ENCODE measurements at regions not wholly inside any gene's neighbourhood (a gene's known extent, or its start where the extent isn't known, plus 50 kb on each side); places are given as distances from the start of the nearest gene placed in this dataset.

- no peaks in the 10 kb centered on the region for H3K36me3 ChIP-seq (ENCODE audit: insufficient read depth, low read length)
- no peak overlapping the region for H3K4me3 ChIP-seq (ENCODE audit: low read length)
- no peak overlapping the region for H3K27ac ChIP-seq (ENCODE audit: low read length)
- no peaks in the 10 kb centered on the region for H4K20me1 ChIP-seq (ENCODE audit: insufficient read depth)
- no peak overlapping the region for H3K9ac ChIP-seq (ENCODE audit: low read length)
- H3K4me2 ChIP-seq (ENCODE audit: low read length), result no peak overlapping the region
- H3F3A ChIP-seq (ENCODE audit: insufficient read depth, low read length, poor library complexity, severe bottlenecking), result no peaks in the 10 kb centered on the region
- no peak for TF ChIP-seq MXI1 (conservative IDR thresholded peaks at IDR 0.05; ENCODE audit: poor library complexity, severe bottlenecking)
- no peak for TF ChIP-seq EP300 (conservative IDR thresholded peaks at IDR 0.05; ENCODE audit: poor library complexity, severe bottlenecking)
- TF ChIP-seq, protein P1, sequence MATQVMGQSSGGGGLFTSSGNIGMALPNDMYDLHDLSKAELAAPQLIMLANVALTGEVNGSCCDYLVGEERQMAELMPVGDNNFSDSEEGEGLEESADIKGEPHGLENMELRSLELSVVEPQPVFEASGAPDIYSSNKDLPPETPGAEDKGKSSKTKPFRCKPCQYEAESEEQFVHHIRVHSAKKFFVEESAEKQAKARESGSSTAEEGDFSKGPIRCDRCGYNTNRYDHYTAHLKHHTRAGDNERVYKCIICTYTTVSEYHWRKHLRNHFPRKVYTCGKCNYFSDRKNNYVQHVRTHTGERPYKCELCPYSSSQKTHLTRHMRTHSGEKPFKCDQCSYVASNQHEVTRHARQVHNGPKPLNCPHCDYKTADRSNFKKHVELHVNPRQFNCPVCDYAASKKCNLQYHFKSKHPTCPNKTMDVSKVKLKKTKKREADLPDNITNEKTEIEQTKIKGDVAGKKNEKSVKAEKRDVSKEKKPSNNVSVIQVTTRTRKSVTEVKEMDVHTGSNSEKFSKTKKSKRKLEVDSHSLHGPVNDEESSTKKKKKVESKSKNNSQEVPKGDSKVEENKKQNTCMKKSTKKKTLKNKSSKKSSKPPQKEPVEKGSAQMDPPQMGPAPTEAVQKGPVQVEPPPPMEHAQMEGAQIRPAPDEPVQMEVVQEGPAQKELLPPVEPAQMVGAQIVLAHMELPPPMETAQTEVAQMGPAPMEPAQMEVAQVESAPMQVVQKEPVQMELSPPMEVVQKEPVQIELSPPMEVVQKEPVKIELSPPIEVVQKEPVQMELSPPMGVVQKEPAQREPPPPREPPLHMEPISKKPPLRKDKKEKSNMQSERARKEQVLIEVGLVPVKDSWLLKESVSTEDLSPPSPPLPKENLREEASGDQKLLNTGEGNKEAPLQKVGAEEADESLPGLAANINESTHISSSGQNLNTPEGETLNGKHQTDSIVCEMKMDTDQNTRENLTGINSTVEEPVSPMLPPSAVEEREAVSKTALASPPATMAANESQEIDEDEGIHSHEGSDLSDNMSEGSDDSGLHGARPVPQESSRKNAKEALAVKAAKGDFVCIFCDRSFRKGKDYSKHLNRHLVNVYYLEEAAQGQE (IDR thresholded peaks at IDR 0.05; ENCODE audit: borderline replicate concordance), result no peak
- no peak for TF ChIP-seq RAD21 (conservative IDR thresholded peaks at IDR 0.05)
- TF ChIP-seq TAF1 (IDR thresholded peaks at IDR 0.05; ENCODE audit: low read depth), result no peak
- TF ChIP-seq EZH2 (IDR thresholded peaks at IDR 0.05; ENCODE audit: borderline replicate concordance, insufficient read depth, low read length, poor library complexity, severe bottlenecking), result no peak
- TF ChIP-seq SMC3 (conservative IDR thresholded peaks at IDR 0.05; ENCODE audit: poor library complexity), result no peak
- TF ChIP-seq, protein P2, sequence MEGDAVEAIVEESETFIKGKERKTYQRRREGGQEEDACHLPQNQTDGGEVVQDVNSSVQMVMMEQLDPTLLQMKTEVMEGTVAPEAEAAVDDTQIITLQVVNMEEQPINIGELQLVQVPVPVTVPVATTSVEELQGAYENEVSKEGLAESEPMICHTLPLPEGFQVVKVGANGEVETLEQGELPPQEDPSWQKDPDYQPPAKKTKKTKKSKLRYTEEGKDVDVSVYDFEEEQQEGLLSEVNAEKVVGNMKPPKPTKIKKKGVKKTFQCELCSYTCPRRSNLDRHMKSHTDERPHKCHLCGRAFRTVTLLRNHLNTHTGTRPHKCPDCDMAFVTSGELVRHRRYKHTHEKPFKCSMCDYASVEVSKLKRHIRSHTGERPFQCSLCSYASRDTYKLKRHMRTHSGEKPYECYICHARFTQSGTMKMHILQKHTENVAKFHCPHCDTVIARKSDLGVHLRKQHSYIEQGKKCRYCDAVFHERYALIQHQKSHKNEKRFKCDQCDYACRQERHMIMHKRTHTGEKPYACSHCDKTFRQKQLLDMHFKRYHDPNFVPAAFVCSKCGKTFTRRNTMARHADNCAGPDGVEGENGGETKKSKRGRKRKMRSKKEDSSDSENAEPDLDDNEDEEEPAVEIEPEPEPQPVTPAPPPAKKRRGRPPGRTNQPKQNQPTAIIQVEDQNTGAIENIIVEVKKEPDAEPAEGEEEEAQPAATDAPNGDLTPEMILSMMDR (IDR thresholded peaks at IDR 0.05; ENCODE audit: poor library complexity, severe bottlenecking), result no peak
- TF ChIP-seq POLR2AphosphoS5 (IDR thresholded peaks at IDR 0.05), result no peak
- H2AFZ ChIP-seq (ENCODE audit: low read depth, low read length), result no peak overlapping the region
- no peaks in the 10 kb centered on the region for H3K79me2 ChIP-seq (replicated peaks; ENCODE audit: insufficient read depth, low read length)
- H3K9me3 ChIP-seq (ENCODE audit: low read length), result no peaks in the 10 kb centered on the region
- no peaks in the 10 kb centered on the region for H3K27me3 ChIP-seq (ENCODE audit: insufficient read depth, low read depth, low read length)
- H3K9me2 ChIP-seq (ENCODE audit: insufficient read depth, low read length), result no peaks in the 10 kb centered on the region
These were observed 113.8 kb upstream of the KLF7 start for GRCh38 chr2:207279520-207279919.

- TF ChIP-seq, protein P1 (IDR thresholded peaks at IDR 0.05; ENCODE audit: borderline replicate concordance), result no peak
- TF ChIP-seq EP300 (conservative IDR thresholded peaks at IDR 0.05; ENCODE audit: poor library complexity, severe bottlenecking) (no peak), EZH2 (IDR thresholded peaks at IDR 0.05; ENCODE audit: borderline replicate concordance, insufficient read depth, low read length, poor library complexity, severe bottlenecking) (no peak), TAF1 (IDR thresholded peaks at IDR 0.05; ENCODE audit: low read depth) (no peak)
- Histone ChIP-seq H3K9me3 (ENCODE audit: low read length) (no peaks in the 10 kb centered on the region), H3K4me2 (ENCODE audit: low read length) (no peak overlapping the region)
These were observed 115.7 kb upstream of the KLF7 start for GRCh38 chr2:207281436-207281835.

More at GRCh38 chr2:207281436-207281835, 115.7 kb upstream of the KLF7 start:
- Histone ChIP-seq H3K9ac (ENCODE audit: low read length) (no peak overlapping the region), H3K9me2 (ENCODE audit: insufficient read depth, low read length) (no peaks in the 10 kb centered on the region), H3K36me3 (ENCODE audit: insufficient read depth, low read length) (no peaks in the 10 kb centered on the region), H3K79me2 (replicated peaks; ENCODE audit: insufficient read depth, low read length) (no peaks in the 10 kb centered on the region), H3K27ac (ENCODE audit: low read length) (no peak overlapping the region), H3K4me3 (ENCODE audit: low read length) (no peak overlapping the region), H2AFZ (ENCODE audit: low read depth, low read length) (no peak overlapping the region), H4K20me1 (ENCODE audit: insufficient read depth) (no peaks in the 10 kb centered on the region), H3F3A (ENCODE audit: insufficient read depth, low read length, poor library complexity, severe bottlenecking) (no peaks in the 10 kb centered on the region), H3K27me3 (ENCODE audit: insufficient read depth, low read depth, low read length) (no peaks in the 10 kb centered on the region)
